Ishikawa (cell line): ENCODE measurements at regions not wholly inside any gene's neighbourhood (a gene's known extent, or its start where the extent isn't known, plus 50 kb on each side); places are given as distances from the start of the nearest gene placed in this dataset.

Experiments used
- CEBPB ChIP-seq: IDR thresholded peaks from 2 replicates; pipeline ENCODE4 v1.6.1; 2012
- CREB1 ChIP-seq: IDR thresholded peaks from 2 replicates; pipeline ENCODE4 v1.6.1; 2012; ENCODE audit warnings: low read depth
- EGR1 ChIP-seq: IDR thresholded peaks from 2 replicates; pipeline ENCODE4 v1.6.1; 2012
- EP300 ChIP-seq: IDR thresholded peaks from 2 replicates; pipeline ENCODE4 v1.6.1; 2012; ENCODE audit warnings: borderline replicate concordance
- FOXM1 ChIP-seq: IDR thresholded peaks from 2 replicates; pipeline ENCODE4 v1.6.1; 2012; ENCODE audit warnings: low read depth, borderline replicate concordance
- NFIC ChIP-seq: IDR thresholded peaks from 2 replicates; pipeline ENCODE4 v1.6.1; 2012
- RAD21 ChIP-seq: IDR thresholded peaks from 2 replicates; pipeline ENCODE4 v1.6.1; 2012; ENCODE audit warnings: low read depth
- TAF1 ChIP-seq: IDR thresholded peaks from 2 replicates; pipeline ENCODE4 v1.6.1; 2012; ENCODE audit warnings: low read depth, mild to moderate bottlenecking
- TCF12 ChIP-seq: IDR thresholded peaks from 2 replicates; pipeline ENCODE4 v1.6.1; 2012; ENCODE audit warnings: low read depth
- TEAD4 ChIP-seq: IDR thresholded peaks from 2 replicates; pipeline ENCODE4 v1.6.1; 2012
- YY1 ChIP-seq: IDR thresholded peaks from 2 replicates; pipeline ENCODE4 v1.6.1; 2012; ENCODE audit warnings: low read depth
- ZBTB7A ChIP-seq: IDR thresholded peaks from 2 replicates; pipeline ENCODE4 v1.6.1; 2012; ENCODE audit warnings: low read depth
- TF ChIP-seq, protein P1 (sequence below): IDR thresholded peaks from 2 replicates; pipeline ENCODE4 v1.6.1; 2012
- TF ChIP-seq, protein P2 (sequence below): IDR thresholded peaks from 2 replicates; pipeline ENCODE4 v1.6.1; 2012
- TF ChIP-seq, protein P3 (sequence below): IDR thresholded peaks from 2 replicates; pipeline ENCODE4 v1.6.1; 2012; ENCODE audit warnings: low read depth, mild to moderate bottlenecking

DNA sequence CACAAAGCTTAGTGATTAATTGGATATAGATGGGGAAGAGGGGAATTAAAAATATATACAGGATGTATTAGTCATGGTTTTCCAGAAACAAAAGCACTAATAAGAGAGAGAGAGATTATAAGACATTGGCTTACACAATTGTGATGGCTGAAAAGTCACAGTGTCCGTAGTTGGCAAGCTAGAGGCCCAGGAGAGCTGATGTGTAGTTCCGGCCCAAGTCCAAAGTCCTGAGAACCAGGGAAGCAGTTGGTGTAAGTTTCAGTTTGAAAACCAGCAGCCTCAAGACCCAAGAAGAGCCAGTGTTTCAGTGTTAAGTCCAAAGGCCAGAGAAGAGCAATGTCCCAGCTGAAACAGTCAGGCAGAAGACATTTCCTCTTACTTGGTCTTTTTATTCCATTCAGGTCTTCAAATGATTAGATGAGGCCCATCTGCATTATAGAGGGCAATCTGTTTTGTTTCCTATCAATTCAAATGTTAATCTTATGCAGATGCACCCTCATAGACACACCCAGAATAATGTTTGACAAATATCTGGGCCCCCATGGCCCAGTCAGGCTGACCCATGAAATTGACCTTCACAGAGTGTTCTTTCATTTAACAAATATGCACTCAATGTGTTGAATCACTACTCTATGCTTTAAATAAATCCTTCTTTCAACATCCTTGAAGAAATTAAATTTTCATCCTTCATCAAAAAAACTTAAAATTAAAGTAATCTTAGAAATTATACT, 67.2 kb upstream of the DIO2 start:
- TF ChIP-seq EP300 (no peak), TCF12 (no peak), ZBTB7A (no peak), NFIC (no peak), TAF1 (no peak), RAD21 (no peak), TEAD4 (no peak), YY1 (no peak), EGR1 (no peak), FOXM1 (no peak), CREB1 (no peak), CEBPB (no peak)
- TF ChIP-seq, protein P1, sequence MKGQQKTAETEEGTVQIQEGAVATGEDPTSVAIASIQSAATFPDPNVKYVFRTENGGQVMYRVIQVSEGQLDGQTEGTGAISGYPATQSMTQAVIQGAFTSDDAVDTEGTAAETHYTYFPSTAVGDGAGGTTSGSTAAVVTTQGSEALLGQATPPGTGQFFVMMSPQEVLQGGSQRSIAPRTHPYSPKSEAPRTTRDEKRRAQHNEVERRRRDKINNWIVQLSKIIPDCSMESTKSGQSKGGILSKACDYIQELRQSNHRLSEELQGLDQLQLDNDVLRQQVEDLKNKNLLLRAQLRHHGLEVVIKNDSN: no peak
- TF ChIP-seq, protein P2, sequence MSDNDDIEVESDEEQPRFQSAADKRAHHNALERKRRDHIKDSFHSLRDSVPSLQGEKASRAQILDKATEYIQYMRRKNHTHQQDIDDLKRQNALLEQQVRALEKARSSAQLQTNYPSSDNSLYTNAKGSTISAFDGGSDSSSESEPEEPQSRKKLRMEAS: no peak
- TF ChIP-seq, protein P3, sequence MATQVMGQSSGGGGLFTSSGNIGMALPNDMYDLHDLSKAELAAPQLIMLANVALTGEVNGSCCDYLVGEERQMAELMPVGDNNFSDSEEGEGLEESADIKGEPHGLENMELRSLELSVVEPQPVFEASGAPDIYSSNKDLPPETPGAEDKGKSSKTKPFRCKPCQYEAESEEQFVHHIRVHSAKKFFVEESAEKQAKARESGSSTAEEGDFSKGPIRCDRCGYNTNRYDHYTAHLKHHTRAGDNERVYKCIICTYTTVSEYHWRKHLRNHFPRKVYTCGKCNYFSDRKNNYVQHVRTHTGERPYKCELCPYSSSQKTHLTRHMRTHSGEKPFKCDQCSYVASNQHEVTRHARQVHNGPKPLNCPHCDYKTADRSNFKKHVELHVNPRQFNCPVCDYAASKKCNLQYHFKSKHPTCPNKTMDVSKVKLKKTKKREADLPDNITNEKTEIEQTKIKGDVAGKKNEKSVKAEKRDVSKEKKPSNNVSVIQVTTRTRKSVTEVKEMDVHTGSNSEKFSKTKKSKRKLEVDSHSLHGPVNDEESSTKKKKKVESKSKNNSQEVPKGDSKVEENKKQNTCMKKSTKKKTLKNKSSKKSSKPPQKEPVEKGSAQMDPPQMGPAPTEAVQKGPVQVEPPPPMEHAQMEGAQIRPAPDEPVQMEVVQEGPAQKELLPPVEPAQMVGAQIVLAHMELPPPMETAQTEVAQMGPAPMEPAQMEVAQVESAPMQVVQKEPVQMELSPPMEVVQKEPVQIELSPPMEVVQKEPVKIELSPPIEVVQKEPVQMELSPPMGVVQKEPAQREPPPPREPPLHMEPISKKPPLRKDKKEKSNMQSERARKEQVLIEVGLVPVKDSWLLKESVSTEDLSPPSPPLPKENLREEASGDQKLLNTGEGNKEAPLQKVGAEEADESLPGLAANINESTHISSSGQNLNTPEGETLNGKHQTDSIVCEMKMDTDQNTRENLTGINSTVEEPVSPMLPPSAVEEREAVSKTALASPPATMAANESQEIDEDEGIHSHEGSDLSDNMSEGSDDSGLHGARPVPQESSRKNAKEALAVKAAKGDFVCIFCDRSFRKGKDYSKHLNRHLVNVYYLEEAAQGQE: no peak

DNA sequence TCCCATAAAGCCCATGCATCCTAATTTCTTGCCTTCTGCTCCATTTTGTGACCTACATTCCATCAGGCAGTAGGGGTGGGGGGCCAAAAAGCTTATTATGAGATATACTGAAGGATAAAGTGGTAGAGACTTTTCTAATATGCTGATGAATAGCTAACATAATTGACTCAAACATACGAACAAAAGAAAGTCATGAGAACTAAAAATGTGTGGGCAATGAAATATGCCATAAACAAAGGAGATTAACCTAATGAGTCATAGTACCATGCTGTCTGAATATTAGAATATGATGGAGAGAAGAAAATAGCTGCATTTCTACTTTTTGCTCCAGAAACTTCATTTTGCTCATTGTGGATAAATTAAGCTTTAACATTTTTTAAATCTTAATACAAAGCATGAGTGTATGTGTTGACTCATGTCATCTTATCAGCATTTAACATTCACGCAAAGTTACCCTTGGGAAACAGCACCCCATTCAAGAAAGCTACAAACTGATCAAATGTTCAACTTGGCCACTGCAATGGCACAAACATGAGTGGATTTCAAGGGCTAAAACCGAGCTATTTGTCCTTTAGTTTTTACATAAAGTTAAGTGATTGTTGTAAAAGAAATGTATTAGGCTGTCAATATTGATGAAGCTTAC, 64.0 kb upstream of the DIO2 start:
- no peak for TF ChIP-seq EGR1
- no peak for TF ChIP-seq ZBTB7A
- TF ChIP-seq FOXM1: no peak
- TF ChIP-seq CREB1: no peak
- TF ChIP-seq TAF1: no peak

DNA sequence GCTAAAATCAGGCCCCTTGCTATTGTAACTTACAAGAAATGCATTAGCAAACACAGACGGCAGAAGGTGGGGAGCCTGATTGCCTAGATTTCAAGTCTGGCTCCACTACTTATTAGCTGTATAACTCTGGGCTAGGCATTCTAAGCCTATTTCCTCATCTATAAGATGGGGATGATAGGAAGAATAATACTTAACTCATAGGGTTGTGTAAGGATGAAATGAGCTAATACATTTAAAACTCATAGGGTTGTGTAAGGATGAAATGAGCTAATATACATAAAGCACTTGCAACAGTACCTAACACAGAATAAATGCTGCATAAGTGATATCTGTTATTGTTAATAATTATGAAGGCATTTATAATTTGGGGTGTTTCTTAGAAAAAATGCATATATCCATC, 60.1 kb upstream of the DIO2 start:
- TF ChIP-seq CREB1 (no peak), TAF1 (no peak), NFIC (no peak), CEBPB (no peak), ZBTB7A (no peak), YY1 (no peak), FOXM1 (no peak), EP300 (no peak), EGR1 (no peak), TCF12 (no peak)
- TF ChIP-seq, protein P2: no peak
- TF ChIP-seq, protein P3: no peak
- TF ChIP-seq, protein P1: no peak

DNA sequence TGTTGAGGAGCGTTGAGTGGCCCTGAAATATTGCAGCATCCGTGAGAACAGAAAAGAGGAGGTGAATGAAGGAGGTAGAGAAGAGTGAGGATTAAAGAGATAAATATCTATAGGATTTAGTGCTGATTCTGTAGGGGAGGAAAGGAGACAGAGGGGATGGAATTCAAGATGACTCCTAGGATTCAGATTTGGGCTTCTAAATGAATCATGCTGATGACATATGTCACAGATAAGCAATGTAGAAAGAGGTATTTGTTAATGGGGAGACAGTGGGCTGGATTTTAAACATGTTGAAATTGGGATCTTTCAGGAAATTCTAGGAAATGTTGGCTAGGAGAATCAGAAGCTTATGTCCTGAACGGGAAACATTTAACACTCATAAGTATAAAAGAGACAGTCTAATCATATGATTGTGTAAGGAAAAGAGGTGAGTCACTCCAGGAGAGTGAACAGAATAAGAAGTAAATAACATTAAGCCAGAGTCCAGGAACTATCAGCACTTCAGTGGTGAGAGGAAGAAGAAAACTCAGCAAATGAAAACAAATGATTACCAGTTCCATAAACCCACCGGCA, 58.1 kb upstream of the DIO2 start:
- TF ChIP-seq CREB1 (no peak), TEAD4 (no peak), EGR1 (no peak)
- TF ChIP-seq, protein P2: no peak
- TF ChIP-seq, protein P3: no peak
